PC-9 (cell line): ENCODE measurements at regions not wholly inside any gene's neighbourhood (a gene's known extent, or its start where the extent isn't known, plus 50 kb on each side); places are given as distances from the start of the nearest gene placed in this dataset.

Experiments used
- EZH2 ChIP-seq: fragments of 200-600 bp; sonication (generic); IDR thresholded peaks from 2 replicates; pipeline ENCODE4 v1.8.0; 2017; ENCODE audit warnings: antibody characterized with exemption, low read depth
- TF ChIP-seq, protein P1 (sequence below): fragments of 200-600 bp; sonication (generic); conservative IDR thresholded peaks from 2 replicates; pipeline ENCODE4 v1.6.1; 2017; ENCODE audit warnings: mixed run types, antibody characterized with exemption, mild to moderate bottlenecking, moderate library complexity

DNA sequence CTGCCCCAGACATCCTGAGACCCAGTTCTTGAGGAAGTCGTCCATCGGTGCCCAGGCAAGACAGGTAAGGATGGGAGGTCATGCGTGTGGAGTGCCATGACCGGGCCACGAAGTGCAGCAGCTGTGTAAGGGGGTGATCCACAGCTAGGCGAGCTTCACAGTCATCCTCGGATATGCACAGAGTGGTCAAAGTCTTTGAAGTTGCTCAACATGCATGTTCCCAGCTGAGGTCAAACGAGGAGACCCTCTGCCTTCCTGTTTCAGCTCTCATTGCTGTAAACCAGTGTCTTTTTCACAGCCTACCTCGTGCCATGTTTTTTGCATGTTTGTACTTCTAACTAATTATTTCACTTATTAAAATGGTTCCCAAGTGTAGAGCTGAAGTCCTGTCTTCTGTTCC lies 109.9 kb upstream of the TBL1X start:
- TF ChIP-seq, protein P1, sequence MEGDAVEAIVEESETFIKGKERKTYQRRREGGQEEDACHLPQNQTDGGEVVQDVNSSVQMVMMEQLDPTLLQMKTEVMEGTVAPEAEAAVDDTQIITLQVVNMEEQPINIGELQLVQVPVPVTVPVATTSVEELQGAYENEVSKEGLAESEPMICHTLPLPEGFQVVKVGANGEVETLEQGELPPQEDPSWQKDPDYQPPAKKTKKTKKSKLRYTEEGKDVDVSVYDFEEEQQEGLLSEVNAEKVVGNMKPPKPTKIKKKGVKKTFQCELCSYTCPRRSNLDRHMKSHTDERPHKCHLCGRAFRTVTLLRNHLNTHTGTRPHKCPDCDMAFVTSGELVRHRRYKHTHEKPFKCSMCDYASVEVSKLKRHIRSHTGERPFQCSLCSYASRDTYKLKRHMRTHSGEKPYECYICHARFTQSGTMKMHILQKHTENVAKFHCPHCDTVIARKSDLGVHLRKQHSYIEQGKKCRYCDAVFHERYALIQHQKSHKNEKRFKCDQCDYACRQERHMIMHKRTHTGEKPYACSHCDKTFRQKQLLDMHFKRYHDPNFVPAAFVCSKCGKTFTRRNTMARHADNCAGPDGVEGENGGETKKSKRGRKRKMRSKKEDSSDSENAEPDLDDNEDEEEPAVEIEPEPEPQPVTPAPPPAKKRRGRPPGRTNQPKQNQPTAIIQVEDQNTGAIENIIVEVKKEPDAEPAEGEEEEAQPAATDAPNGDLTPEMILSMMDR: no peak
- TF ChIP-seq EZH2: no peak
